SHP77 treated with DMSO at 0.1 percent for 48 hours (cell line): ENCODE measurements at regions not wholly inside any gene's neighbourhood (a gene's known extent, or its start where the extent isn't known, plus 50 kb on each side); places are given as distances from the start of the nearest gene placed in this dataset.
"Not testable (repeated sequence)": the region's sequence is repeated elsewhere in the genome, so short reads cannot be mapped to it uniquely, and the experiment has no call there.

Experiments
- DNase-seq: peaks from one replicate; lab custom pipeline; 2025; lab: John Stamatoyannopoulos, UW

DNA sequence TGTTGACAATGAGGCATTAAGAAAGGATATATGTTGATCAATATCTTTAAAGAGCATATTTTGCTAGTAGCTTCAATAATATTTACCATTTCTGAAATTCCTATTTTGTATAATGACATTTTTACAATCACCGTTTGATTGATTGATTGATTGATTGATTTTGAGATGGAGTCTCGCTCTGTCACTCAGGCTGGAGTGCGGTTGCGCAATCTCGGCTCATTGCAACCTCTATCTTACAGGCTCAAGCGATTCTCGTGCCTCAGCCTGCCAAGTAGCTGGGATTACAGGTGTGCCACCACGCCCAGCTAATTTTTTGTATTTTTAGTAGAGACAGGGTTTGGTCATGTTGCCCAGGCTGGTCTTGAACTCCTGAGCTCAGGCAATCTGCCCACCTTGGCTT, 150.9 kb upstream of the TEX13D start:
- not testable (repeated sequence) for DNase-seq

DNA sequence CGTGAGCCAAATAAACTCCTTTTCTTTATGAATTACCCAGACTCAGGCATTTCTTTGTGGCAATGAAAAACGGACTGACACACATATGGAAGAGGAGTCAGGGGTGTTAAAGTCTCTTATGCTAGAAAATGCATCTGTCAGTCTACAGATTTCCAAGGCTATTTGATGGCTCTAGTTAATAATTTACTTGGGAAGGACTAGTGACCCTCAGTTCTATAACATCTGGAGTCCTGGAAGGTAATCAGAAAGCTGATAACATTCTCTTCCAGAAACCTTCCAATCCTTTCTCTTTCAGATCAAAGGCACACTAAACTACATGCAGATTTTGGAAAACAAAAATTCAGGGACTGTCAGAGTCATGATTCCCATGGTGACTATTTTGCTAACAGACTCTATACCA, 142.0 kb upstream of the TEX13D start:
- no peak for DNase-seq

DNA sequence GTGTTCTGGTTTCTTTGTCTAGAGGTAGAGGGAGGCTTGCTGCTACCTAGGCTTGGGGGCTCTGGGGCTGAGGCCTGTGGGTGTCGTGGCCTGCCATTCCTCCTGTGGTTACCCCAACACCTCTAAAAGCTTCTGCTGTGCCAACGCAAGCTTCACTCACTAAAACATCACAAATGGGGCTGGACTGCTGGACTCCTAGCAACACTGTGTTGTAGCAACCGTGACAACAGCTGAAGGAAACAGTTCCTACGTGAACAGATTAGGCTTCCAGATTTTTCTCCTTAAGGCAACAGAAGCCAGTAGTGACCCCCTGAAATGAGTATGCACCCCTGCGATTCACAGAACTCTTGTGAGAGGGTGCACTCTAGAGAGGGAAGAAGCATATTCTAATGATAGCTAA, 138.3 kb upstream of the TEX13D start:
- DNase-seq, result no peak

DNA sequence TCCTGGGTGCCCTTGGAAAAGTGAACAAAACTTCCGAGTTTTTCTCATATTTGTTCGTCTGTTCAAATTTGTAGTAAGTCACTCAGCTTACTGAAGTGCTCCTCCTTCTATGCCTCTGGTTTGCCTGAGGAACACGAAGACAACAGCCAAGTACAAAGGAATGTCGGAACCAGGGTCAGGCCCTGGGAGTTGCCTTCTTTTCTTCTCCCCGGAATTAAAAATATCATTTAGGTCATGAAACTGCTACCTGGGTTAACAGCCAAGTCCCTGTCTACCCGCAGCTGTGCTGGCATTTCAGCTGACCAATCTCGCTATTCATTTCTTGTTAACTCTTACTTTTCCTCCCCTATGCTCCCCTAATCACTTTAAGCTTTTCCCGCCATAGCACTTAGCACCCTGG, 137.6 kb upstream of the TEX13D start:
- DNase-seq, result no peak

DNA sequence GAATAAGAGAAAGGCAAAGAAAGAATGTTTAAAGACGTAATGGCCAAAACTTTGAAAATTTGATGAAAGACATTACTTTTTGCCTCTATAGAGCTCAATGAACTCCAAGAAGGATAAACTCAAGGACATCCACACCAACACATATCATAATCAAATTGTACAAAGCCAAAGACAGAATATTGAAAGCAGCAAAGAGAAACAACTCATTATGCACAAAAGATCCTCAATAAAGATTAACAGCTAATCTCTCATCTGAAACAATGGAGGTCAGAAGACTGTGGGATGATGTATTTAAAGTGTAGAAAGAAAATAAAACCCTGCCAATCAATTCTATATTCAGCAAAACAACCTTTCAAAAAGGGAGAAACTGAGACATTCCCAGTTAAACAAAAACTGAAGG, 129.1 kb upstream of the TEX13D start:
- no peak for DNase-seq

DNA sequence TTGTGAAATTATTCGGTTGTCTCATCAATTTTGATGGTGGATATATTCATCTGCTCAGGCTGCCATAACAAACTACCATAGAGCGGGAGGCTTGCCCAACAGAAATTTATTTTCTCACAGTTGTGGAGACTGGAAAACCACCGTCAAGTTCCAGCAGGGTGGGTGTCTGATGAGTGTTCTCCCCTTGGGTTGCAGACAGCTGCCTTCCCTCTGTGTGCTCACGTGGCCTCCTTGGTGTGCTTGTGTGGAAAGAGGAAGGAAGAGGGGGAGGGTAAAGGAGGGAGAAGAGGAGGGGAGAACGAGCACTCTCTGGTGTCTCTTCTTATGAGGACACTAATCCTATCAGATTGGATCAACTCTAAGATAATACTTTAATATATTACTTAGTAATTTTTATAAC, 123.8 kb upstream of the TEX13D start:
- no peak for DNase-seq

DNA sequence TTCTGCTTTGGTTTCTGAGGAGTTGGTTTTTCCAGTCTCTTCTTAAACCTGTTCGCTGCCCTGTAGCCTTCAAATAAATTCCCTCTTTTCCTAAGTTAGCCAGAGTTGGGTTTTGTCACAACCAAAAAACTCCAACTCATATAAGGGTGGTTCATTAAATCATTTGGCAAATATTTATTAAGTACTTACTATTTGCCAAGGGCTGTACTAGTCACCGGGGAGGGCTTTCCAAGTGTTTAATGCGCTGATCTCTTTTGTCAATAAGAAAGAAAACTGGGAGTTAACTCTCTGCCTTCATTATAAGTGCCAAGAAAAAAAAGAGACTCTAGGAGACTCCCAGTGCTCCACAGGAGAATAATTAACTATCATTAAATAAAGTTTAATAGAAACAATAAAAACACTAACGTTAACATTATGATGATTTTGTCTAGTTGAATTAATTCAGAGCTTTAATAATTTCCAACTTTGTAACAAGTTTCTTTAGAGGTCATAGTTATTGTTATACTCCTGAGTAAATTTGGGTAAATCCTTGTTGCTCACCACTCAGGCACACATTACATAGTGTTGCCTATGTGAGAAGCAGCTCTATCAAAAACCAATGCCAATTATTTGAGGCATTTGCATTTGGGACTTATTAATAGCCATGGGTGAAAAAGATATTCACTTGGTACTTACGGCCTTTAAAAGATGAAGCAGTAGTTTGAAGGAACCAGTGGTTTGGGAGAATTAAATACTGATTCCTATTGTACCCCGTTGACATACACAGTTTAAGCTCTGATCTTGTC, 122.5 kb upstream of the TEX13D start:
- no peak for DNase-seq

DNA sequence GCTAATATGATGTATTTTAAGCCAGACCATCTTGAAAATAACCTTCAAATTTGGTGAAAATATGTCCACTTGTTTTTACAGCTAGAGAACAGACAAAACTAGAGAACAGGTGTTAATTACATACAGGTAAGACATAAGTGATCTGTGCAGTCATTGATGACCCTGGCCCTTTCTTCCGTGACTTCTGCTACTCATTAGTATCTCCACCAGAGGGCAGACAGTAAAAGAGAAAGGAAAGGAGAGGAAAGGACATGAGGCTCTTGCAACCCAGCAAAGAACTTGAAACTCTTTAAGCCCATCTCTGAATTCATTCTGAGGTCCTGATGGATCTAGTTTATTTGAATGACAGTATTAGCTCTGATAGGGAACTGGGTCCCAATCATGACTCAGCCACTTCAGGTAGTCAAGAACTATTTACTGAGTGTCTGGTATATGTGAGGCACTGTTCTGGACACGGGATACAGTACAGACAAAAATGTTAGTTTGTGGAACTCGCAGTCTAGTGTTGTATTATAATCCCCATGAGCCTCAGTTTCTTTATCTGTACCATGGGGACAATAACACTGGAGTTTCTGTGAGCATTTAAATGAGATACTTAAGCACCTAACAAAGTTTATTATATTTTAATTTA, 121.0 kb upstream of the TEX13D start:
- peak; percentile 1 for DNase-seq

DNA sequence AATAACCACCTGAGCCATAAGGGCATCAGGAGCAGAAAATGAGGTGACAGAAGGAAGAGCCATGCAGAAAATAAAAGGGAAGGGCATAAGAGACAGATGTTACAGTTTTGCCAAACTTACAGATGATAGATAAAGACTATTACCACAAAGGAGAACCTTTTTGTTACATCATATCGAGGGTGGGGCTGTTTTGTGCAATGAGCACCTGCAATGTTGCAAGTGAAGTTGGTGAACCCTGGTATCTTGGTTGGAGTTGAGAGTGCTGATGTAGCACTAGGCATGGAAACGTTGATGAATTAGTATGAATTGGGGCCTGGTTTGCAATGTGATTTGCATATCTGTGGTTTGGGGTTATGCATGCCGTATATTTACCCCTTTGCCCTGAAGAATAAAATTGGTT, 119.8 kb upstream of the TEX13D start:
- DNase-seq, result no peak

DNA sequence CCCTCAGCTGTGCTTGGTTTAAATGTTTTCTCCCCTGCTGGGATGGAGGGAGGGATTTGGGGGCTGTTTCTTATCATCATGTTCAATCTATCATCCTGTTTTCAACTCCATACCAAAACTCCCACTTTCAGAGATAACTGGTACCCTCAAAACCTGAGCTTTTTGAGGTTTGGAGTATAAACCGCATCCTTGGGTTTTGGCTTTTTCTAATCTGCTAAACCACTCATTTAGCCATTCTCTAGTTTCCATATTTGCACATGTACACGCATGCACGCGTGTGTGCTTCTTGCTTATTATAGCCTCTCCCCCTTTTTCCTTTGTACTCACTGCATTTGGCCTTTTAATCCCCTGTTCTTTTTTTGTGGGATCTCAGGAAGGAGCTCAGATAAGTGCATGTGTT, 116.7 kb upstream of the TEX13D start:
- no peak for DNase-seq

DNA sequence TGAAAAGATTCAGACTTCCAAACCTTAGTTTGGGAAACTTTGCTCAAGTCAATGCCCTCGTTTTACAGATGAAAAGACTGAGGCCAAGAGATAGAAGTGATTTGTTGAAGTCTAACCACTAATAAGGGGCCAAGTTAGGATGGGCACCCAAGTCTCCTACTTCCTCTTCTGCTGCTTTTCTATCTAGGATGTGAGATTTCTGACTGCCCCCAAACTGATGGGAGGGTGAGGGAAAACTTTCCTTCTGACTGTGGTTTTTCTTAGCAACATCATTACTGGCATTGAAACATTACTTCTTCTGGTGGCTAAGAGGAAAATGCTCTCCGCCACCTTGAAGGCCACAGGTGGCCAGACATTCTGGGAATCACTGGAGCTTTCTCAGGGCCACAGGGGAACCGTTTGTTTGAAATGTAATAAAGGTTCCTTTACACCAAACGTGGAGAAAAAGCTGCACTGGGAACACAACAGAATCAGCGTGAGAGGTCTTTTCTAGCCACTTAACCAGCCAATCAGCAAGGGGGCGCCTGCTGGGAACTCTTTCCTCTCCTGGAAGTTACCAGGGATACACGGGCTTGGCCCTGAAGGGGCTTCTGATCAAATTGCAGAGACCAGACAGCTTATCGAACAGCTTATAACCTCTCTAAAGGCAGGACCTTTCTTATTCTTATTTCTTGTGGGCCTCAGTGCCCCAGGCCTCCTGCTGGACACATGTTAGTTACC, 115.9 kb upstream of the TEX13D start:
- DNase-seq, result no peak

DNA sequence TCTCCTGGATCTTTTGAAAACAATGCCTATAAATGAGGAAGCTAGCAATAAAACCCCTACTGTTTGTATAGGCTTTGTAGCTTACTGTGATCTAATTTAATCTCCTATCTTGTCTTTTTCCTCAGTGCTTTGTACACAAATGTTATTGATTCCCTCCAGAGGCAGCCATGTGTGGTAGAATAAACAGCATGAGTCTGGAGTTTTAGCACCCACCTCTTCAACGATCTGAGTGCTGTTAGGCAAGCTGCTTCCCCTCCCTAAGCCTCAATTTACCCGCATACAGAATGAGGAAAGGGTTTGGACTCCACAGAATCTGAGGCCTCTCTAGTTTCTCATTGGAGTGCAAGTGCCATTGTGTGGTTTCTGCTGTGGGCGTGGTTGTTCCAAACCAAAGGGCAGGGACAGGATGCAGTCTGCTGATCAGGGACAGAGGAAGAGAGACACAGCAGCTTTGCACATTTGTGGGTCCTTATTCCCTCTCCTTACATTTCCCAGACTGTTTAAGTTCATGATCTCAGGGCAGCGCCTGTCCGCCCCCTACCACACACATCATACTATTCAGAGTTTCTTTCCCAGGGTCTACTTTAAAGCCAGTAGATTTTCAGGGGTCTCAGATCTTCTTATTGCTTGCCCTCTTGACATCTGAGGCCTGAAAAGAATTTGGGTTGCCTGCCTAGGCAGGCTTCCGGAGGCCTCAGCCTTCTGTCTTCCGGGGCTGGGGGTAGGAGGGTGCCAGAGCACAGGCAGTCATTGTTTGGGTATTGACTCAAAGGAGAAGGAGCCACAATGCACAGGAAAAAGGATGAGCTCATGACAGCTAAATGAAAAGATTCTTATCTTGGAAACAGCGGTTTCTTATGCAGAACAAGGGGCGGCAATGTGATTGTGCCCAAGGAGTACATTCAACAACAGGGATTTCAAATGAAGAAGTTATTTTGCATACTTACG, 114.9 kb upstream of the TEX13D start:
- DNase-seq, result no peak

DNA sequence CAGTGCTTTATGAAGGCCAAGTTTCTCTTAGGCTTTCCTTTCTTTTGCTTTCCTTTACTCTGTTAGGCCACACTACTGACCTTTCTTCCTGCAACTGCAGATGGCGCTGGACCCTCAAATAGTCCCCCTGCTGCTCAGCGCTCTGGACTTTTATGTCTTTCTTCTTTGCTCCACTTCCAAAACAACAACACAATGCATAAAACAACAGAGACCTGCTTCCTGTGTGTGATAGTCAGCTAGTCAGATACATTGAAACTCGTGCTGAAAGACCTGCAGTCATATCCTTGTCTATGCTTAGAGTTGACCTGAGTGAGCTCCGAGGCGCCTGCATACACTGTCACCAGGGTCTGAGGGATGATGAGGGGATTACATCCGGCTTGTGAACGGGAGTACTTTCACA, 108.9 kb upstream of the TEX13D start:
- no peak for DNase-seq

DNA sequence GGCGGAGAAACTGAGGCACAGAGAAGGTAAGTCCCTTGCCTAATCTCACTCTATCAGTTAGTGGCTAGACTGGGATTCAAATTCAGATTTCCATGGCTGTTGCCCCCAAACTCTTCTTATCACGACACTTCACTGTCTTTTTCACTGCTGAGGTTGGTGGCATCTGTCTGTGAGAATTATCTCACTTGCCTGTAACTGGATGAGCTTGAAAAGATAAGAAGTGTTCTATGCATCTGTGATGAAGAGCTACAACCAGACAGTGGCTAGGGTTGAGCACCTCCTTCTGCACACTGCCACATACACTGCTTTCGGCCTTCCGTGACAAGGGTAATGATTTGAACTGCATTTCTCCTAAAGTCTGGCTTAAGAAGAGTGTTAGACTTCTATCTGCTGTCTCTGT, 107.9 kb upstream of the TEX13D start:
- DNase-seq, result no peak

DNA sequence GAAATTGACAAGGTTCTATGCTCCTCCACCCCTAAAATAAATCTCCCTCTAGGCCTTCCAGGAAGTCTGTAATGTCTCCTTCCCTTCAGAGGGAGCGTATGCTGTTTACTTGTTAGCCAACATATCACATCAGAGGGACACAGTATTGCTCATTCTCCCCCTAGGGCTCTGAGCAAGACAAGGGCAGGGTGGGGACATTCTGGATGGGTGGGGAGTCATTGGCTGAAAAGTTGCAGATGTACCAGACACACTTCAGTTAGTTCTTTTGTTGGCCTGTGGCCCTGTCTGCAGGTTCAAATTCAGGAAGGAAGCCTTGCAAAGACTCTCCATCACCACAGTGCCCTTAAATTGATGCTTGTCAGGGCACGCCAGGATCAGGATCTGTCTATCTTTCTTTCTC, 106.3 kb upstream of the TEX13D start:
- DNase-seq, result no peak

DNA sequence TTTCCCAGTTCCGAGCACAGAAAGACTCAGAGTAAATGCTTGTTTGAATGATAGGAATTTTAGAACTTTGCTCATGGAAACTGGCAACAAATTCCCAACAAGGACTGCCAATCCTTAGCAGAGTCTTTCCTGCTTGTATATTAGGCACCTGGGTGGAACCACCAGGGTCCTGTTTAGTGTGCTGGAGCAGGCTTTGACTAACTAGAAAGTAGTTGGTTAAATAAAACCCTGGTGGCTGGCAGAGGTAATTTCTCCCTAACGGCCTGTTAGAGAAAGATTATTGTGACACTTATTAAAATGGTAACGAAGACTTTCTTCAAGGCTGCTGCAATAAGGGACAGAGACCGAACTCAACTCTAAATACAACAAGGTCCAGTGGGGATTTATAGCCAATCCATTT, 103.6 kb upstream of the TEX13D start:
- no peak for DNase-seq

DNA sequence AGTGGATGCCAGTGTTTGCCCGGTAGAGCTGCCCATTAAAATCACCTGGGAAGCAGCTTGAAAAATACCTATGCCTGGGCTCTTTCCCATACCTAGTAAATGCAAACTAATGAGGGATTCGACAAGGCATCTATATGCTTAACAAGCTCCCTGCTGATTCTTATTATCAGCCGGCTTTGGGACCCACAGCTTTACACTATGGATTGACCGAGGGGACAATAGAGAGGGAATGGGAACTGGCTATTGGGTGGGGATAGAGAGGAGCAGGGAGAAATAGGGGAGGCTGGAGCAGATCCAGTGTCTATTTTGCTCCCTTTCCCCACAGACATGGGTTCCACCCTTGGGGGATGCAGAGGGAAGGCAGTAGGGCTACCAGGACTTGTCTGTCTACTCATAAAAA, 103.1 kb upstream of the TEX13D start:
- DNase-seq, result no peak

DNA sequence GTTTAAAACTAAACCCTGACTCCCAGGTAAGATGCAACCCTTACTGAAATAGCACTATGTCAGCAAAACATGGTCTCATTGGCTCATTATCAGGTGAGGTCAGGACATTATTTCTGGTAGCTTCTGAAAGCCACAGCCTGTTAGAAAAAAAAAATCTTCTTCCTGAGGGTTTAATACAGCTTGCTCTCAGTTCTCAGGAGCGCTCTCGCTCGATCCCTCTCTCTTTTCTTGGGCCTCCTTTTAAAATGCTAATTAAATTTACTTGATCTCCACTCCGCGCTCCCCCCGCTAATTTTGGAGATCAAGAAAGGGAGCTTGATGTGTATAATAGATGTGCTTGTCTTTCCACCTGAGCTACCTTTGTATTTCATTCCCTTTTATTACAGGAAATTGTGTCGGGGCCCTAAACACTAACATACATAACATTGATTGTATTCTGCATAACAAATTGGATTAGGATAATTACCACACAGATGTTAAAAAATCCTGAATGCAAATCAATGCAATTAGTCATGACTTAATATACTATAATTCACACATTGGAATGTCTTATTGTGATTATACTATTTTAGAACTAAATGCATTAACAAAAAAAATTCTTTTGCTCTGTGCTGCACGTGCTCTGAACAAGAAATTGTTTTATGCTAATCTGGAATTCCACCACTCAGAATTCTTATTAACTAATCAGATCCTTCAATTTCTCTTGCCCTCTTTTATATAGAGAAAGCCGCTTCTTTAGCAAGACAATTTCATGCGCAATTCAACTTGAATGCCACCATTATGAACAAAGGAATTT, 101.6 kb upstream of the TEX13D start:
- no peak for DNase-seq

DNA sequence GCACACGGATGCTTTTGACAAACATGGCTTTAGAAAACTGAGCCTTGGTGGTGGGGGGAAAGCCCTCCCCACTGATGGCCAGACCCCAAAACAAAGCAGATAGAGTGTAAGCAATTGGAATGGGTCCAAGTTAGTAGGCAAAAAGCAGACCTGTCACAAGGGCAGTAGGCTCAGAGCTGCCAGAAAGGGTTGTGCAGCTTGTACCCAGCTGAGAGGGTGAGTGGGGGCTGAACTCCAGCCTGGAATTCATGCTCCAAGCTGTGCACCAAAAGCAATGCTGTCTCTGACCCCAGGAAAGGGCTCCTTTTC, 101.1 kb upstream of the TEX13D start:
- no peak for DNase-seq

DNA sequence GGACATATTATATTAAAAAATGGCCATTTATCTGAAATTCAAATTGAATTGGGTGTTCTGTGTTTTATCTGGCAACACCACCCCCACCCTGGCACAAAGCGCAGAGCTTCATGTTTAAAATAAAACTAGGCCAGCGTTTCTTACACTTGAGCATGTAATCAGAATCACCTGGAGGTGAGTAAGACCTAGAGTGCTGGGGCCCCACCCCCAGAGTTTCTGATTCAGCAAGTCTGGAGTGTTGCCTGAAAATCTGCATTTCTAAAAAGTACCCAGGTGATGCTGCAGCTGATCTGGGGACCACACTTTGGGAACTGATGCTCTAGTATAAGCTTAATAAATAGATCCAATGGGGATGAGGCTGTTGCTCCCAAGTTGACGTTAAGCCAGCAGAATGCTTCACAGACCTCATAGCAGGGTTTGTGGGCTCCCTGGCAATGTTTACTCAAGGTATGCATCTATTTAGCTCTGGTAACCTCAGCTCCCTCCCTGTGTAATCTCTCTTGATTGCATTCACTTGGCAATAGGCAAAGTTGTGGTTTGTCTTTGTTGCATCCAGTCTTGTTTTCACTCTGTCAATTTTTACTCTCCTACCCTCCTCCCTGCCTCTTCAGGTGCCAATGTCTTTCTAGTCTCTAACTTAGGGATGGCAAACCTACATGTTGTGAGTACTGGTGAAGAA, 99.8 kb upstream of the TEX13D start:
- no peak for DNase-seq

DNA sequence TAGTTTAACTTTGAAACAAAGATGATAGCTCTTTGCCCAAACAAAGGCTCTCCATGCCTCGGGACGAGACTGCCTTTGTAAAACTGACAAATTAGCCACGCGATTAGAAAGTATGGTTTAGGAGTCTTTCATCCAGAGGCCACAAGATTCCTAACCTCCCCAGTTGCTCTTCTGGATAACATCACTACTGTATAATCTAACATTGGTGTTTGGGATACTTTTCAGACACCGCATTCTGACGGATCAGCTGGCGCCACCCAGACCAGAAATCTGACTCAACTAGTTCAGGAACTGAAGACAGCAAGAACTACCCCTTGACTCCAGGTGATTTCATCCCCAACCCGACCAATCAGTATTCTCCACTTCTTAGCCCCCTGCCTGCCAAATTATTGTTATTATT, 98.1 kb upstream of the TEX13D start:
- DNase-seq, result no peak
